Fibroblast of gingiva (primary cell): ENCODE measurements at regions not wholly inside any gene's neighbourhood (a gene's known extent, or its start where the extent isn't known, plus 50 kb on each side); places are given as distances from the start of the nearest gene placed in this dataset.
"Not testable (repeated sequence)": the region's sequence is repeated elsewhere in the genome, so short reads cannot be mapped to it uniquely, and the experiment has no call there.

Experiments
- DNase-seq: peaks from one replicate; pipeline ENCODE4 v3.0.0-alpha.2; 2011; ENCODE audit warnings: low read depth

DNA sequence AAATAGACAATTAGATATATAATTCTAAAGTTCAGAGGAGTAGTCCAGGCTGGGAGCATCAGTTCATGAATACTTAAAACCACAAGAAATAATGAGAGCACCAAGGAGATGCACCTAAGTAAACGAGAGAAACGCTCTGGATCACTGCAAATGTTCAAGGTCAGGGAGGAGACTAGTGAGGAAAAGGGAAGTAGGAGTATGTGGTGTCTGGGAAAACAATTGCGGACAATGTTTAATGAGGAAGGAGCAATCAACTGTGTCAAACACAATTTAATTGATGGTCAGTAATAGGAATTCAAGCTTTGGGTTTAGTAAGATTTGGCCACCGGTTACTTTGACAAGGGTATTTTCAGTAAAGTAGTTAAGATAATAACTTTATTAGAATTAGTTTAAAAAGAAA lies 652.2 kb downstream of the DACH1 start:
- no peak for DNase-seq

DNA sequence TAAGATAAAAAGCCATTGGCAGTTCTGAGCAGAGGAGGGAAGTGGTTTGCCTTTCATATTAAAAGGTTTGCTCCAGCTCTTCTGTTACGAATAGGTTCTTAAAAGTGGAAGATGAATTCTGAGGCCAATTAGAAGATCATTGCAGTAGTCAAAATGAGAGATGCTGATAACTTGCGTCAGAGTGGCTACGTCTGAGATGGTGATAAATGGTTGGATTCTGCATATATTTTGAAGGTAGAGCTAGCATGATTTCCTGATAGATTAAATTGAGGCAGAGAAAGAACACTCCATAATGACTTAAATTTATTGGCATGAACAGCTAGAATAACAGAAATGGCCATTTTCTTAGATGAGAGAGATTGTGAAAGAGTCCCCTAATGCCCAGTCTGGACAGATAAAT lies 652.6 kb downstream of the DACH1 start:
- no peak for DNase-seq

DNA sequence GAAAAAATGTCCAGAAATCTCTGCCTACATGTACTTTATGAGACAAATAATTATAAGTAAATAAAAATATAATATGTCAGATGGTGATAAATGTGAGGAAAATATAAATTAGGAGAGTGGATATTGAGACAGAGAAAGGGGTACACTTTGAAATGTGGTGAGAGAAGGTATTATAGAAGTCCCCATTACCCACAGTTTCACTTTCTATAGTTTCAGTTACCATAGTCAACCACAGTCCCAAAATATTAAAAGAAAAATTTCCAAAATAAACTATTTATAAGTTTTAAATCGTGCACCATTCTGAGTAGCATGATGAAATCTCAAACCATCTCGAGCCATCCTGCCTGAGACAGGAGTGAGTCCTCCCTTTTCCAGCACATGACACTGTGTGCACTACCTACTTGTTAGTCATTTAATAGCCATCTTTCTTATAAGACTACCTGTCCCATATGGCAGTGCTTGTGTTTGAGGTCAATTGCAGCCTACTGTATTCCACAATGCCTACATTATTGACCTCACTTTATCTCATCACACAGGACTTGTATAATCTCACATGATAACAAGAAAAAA lies 653.7 kb downstream of the DACH1 start:
- DNase-seq: no peak

DNA sequence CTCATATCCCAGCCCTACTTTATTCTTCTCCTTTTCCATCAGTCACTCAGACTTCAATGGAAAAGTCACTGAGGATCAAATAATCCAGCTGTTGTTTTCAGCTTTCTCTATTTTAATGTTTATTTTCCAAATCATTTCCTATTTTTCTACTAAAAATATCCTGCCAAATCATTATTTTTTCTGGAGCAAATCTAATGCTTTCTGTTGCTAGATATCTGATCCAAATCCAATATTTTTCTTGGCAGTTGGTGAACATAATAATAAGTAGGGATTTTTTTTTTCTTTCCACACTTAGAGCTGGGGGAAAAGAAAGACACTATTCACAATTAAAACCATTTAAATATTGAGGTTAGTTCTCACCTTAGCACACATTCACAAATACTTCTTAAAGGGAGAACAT lies 656.1 kb downstream of the DACH1 start:
- no peak for DNase-seq

DNA sequence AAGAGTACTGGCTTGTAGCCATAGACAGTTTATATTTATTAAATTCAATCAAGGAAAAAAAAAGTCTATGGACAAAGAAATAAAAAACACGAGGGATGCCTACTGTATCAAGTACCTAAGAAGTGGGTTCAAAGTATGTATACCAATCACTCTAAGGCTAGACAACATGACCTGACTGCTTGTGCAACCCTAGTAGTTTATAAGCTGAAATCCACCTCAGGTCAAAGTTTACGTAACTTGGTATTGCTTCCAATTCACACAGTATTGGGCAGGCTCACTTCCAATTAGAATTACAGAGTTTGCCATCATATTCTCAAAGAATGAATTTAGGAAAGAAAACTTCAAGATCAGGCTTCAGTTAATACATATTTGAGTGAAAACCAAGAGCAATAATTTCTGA lies 657.8 kb downstream of the DACH1 start:
- DNase-seq: no peak

DNA sequence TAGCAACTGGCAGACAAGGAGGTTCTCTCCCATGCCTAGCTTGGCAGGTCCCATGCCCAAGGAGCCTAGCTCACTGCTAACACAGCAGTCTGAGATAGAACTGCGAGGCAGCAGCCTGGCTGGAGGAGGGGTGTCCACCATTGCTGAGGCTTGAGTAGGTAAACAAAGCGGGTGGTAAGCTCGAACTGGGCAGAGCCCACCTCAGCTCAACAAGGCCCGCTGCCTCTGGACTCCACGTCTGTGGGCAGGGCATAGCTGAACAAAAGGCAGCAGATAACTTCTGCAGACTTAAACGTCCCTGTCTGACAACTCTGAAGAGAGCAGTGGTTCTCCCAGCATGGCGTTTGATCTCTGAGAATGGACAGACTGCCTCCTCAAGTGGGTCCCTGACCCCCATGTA lies 682.4 kb downstream of the DACH1 start:
- not testable (repeated sequence) for DNase-seq

DNA sequence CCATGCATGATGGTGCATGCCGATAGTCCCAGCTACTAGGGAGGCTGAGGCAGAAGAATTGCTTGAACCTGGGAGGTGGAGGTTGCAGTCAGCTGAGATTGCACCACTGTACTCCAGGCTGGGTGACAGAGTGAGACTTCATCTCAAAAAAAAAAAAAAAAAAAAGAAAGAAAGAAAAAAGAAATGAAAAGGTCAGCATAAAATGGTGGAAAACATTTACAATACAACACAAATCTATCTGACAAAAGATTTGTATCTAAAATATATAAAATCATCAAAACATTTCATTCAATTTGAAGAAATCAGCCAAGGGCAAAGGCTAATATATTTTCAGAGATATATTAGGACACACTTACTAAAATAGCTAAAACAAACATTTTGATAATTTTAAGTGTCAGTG lies 683.7 kb downstream of the DACH1 start:
- DNase-seq: not testable (repeated sequence)

DNA sequence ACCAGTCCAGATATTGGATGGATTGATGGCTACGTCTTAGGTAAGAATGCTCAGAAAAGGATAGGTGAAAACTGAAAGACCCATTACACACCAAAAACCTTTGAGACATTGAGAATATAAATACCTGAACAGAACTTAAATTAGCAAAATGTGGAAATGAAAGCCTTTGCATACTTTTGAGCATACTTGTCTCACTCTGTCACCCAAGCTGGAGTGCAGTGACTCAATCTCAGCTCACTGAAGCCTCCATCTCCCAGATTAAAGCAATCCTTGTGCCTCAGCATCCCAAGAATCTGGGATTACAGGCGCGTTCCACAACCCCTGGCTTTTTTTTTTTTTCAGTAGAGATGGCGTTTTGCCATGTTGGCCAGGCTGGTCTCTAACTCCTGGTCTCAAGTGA lies 695.3 kb downstream of the DACH1 start:
- no peak for DNase-seq

DNA sequence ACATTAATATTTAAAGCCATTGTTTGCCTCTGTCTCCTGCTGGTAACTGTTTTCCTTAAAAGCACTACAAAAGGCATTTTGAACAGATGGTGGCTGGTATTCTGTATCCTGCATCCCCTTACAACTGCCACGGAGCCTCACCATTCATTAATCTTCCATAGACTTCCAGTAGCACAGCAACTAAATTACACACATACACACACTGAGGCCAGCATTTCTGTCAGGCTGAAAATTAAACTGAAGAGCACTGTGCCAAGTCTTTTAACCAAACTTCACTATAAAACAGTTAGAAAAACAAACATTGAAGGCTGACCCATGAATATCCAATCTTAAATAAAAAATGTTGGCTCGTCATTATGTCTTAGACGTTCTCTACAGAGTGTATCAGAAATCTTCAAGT lies 697.8 kb downstream of the DACH1 start:
- no peak for DNase-seq

DNA sequence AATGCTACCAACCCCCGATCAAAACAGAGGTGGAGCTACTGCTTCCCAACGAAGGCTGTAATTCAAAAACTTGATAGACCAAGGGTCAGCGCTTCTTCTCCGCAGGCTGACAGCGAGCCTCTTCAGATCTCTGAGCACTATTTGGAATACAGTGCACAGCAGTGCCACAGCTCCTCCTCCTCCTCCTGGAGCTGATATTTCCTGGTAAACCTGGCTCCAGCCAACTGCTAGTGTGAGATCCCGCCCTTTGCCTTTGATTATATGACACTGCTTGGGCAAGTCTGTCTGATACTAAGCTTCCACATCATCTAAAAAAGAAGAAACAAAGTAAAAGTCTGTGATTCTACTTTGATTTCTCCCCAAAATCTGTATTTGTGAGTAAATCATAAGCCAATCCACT lies 710.5 kb downstream of the DACH1 start:
- no peak for DNase-seq

DNA sequence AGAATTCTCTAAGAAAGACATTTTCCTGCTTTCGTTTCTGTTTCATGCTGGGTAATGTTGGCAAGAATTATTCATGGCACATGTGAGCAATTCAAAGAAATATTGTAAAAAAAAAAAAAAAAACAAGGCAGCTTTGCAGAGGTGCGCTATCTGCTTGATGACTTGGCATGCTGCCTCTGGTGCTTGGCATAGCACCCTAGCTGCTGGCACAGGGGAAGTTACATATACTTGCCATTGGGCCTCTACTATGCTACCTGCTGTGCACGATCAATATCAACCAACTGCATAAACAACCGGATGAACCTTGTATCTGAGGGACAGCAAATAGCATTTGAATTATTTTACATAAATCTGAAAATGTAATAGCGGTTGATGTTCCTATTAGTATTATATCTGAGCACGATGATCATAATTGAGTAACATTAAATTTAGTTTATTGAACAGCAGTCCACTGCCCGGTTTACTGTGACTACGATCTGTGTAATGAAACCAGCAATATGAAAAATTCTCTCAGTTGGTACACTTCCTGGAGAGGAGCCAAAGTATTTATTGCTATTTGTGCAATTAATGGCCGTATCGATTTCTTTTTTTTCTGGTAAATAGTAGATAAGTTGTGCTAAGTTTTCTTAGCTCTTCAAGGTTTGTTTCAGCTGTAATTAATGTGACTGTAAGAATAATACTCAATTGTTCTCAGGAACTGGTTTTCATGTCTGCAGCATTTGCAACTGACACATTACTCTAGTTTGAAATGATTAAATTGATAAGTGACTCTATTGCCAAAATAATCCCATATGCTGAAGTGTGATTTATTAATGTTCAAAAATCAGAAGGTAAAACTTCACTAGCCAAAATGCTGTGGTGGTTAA lies 717.3 kb downstream of the DACH1 start:
- no peak for DNase-seq

DNA sequence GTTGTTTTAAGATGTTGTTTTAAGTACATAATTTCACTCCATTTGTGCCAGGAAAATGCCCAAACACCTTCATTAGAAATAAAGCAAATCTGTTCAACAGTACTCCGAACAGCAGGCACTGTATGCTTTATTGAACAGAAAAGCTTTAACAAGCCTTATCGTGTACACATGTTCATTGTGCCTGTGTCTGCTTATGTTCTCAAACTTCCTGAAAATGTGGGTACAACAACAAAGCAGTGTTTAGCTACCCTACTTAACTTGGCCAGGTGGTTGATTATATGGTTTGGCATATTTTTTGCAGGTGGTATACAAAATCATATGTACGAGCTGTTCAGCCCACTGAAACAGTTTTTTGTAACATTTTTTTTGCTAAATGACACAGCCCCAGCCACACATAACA lies 718.0 kb downstream of the DACH1 start:
- no peak for DNase-seq

DNA sequence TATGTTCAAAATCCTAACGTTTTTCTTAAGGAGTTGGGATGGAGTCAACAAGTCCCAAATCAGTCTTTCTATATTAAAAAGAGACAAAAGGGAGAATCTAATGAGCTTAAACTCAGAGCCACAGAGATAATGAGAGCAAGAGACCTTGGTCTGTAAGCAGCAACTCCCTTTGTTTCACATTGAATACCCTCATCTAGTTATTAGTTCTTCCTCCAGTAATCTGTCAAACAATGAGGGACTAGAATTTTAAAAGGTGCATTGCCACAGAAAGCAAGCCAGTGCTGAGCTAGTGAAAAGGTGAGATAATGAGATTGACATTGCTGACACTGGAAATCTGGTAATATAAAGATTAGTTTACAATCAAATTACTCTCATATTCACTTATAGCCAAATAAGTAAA lies 718.6 kb downstream of the DACH1 start:
- no peak for DNase-seq

DNA sequence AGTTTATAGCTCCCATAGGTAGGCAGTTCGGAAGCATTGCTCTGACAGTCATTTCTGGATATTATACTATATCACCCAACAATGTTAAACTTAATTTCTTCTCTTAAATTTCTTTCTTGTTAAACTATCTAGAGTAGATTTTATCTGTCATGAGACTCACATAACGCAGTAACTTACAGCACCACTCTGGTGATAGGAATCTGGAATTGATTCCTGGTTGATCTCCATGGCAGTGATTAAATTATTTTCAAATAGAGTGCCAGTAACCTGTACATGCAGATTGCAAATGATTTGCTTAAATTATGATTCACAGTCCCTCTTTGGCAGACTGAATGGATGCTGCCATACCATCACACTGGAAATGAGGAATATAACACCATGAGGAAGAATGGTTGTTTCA lies 722.1 kb downstream of the DACH1 start:
- no peak for DNase-seq

DNA sequence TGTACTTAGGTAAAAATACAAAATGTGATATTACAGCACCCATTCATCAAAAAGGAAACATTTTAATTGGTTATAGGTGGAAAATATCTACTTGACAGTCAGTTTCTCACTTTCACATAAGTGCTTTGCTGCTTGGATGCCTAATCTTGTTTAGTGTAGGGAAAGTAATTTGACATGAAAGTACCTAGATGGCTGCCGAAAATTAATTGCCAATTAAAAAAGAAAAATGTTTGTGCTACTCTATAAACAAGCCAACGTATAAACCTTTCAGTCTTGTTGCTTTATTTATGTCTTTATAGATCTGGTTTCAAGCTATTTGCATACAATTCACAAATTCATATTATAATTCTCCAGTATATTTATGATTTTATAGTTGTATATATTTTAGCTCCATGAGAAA lies 729.9 kb downstream of the DACH1 start:
- DNase-seq: no peak

DNA sequence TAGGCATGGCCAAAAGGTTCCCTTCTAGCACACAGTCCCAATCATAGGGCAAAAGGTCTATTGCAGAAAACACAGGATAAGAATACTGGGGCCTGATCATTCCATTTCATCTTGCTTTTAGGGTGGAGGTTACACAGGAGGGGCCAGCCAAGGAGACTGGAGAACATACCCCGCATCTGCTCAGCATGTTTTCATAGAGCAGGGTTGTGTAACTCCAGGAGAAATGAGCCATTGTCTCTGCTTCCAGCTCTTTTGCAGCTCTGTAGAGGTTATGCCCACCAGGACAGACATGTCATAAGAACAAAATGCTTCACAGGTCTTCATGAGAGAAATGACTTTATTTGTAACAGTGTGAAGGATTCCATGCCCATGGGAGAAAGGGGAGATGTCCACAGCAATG lies 742.8 kb downstream of the DACH1 start:
- no peak for DNase-seq

DNA sequence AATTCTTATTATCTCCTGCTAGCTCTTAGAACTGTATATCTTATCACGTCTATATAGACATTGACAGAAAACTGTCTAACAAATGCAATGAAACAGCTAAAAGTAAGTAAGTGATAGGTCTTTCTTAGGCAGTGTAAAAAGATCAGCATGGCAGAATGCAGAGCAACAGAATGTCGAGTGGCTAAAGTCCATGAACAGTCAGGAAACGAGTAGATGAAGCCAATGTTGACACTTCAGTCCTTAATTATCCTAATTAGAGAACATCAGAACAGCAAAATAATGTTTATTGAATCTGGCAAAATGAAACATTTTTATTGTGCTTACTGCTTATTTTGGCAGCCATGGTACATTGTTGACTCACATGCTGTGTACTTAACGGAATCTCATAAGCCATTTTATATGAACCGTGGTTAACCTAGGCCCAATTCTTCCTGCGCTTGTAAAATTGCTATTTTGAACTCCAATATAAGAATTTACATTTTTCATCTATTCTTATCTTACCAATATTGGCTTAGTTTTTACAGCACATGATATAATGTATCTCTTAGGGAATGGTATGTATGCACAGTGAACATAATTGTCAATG lies 748.1 kb downstream of the DACH1 start:
- DNase-seq: no peak

DNA sequence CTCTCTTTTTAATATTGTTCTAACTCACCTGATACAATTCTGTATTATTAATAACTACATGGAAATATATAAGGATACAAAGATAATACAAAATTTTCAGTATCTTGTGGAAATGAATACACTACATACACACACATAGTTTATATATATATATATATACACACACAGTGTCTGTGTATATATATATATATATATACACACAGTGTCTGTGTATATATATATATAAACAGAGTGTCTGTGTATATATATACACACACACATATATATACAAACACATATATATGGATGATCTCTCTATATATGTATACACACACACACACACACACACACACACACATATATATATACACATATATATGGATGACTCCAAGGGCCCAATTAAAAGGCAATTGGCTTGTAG lies 749.1 kb downstream of the DACH1 start:
- no peak for DNase-seq

DNA sequence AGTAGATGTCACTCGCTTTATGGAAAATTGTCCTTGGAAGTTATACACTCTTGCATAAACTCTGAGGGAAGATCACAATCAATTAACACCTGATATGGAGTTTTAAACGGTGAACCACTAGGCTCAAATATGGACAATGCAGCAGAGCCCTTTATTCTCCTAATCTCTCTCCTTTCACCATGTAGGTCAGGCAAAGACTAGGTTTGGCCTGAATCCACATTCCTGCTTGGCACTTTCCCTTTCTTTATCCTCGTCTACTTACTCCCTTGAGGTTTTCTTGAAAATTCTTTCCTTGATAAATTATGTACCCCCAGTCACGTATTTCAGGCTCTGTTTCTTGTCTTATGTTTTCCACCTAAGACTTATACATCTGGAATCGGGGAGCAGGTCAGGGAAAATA lies 751.7 kb downstream of the DACH1 start:
- no peak for DNase-seq

DNA sequence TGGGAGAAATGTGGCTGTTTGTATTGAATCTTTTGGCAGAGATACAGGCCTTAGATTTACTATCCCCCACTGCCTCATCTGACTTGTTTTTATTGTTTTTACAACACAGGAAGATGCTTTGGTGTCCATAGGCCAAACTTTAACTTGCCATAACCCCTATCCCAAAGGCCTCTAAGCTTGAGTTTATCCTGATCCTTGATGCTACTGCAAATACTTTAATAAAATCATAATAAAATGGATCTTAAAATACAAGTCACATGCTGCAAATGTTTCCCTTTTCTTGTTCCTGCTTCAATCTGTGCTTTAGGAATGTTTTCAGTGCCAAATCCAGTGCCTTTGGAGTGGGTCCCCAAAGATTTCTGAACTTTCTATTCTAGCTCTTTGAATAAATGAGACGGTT lies 770.6 kb downstream of the DACH1 start:
- no peak for DNase-seq

DNA sequence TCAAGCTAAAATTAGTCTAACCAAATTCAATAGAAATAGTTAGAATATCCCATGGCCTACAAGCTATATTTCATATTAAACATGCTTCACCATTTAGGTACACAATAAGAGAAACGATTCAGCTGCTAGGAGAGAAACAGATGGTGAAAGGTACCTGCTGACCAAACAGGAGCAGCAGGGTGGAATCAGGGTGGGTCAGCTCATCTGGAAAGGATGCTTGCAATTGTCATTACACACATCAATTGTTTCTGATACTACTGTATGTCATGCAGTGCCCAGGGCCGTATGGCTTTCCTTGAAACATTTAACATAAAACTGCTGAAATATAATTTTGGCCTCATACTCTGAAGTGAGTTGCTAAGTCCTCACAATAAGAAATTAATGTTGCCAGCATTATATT lies 776.0 kb downstream of the DACH1 start:
- no peak for DNase-seq

DNA sequence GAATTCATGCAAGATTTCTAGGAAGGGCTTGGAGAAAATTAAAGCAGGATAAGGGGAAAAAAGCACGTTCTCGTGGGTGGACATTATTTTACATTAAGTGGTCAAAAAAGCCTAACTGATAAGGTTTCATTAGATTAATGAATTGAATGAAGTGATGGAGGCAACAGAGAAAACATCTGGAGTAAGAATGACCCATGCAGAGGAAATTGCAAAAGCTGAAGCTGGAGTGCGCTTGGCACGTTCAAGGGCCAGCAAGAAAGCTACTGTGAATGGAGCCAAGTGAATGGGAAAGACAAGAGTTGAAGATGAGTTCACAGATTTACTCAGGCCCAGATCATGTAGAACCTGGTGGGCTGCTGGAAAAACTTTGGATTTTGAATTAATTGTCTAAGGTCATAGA lies 777.9 kb downstream of the DACH1 start:
- DNase-seq: no peak

DNA sequence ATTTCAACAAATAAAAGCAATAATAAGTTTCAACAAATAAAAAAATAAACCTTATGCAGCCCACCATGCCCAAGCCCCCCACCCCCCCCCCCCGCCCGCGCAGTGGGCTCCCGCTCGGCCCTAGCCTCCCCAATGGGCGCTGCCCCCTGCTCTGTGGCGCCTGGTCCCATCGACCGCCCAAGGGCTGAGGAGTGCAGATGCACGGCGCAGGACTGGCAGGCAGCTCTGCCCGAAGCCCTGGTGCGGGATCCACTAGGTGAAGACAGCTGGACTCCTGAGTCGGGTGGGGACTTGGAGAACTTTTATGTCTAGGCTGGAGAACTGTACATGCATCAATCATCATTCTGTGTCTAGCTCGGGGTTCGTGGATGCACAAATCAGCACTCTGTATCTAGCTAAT lies 779.6 kb downstream of the DACH1 start:
- no peak for DNase-seq

DNA sequence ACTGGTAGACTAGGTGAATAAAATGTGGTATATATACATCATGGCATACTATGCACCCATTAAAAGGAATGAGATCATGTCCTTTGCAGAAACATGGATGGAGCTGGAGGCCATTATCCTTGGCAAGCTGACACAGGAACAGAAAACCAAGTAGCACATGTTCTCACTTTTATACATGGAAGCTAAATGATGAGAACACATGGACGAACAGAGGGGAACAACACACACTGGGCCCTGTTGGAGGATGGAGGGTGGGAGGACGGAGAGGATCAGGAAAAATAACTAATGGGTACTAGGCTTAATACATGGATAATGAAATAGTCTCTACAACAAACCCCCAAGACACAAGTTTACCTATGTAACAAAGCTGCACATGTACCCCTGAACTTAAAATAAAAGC lies 780.0 kb downstream of the DACH1 start:
- DNase-seq: no peak
